ENCODE measurements at regions not wholly inside any gene's neighbourhood (a gene's known extent, or its start where the extent isn't known, plus 50 kb on each side); places are given as distances from the start of the nearest gene placed in this dataset.

- H3K27ac ChIP-seq (ENCODE audit: low read length) = no peak overlapping the region
- no peak overlapping the region for H3K4me3 ChIP-seq (ENCODE audit: low read length)
- H3K79me2 ChIP-seq (ENCODE audit: low read length) = no peaks in the 10 kb centered on the region
- no peaks in the 10 kb centered on the region for H3K4me1 ChIP-seq (ENCODE audit: insufficient read depth, low read length)
- no peaks in the 10 kb centered on the region for H4K20me1 ChIP-seq (ENCODE audit: low read length)
- no peak overlapping the region for H3K4me2 ChIP-seq (ENCODE audit: low read length)
- TF ChIP-seq CTCF (conservative IDR thresholded peaks at IDR 0.05; ENCODE audit: low read depth, low read length) (no peak), EZH2 (IDR thresholded peaks at IDR 0.05; ENCODE audit: low read length, unreplicated experiment) (no peak), EZH2phosphoT487 (IDR thresholded peaks at IDR 0.05; ENCODE audit: borderline replicate concordance, low read length) (no peak)
- ChIA-PET POLR2A (ENCODE audit: unreplicated experiment) (no interaction called here), CTCF (no interaction called here)
- H3K9me3 ChIP-seq (ENCODE audit: low read length) = peaks cover 8% of the 10 kb centered on the region
- H3K9ac ChIP-seq (ENCODE audit: low read length) = no peak overlapping the region
- no TSS peak for BruUV-seq (replicated peaks)
- no peaks in the 10 kb centered on the region; the same call in 1 of the 2 replicates for H3K36me3 ChIP-seq (ENCODE audit: low read depth, low read length)
- no peak overlapping the region for H2AFZ ChIP-seq (ENCODE audit: low read length)
- no peaks in the 10 kb centered on the region for H3K27me3 ChIP-seq (ENCODE audit: low read length)
- intact Hi-C loops (cut with micrococcal nuclease) = no loop called here
- H3F3A ChIP-seq (ENCODE audit: low read length, unreplicated experiment) = no peaks in the 10 kb centered on the region
- DNase-seq (no peak), ATAC-seq (no peak)
- no peaks in the 10 kb centered on the region for H3K9me2 ChIP-seq (replicated peaks; ENCODE audit: low read length)
Observed at GRCh38 chr17:54718286-54718685, 182.4 kb upstream of the TOM1L1 start.

- Histone ChIP-seq H3K79me2 (ENCODE audit: low read length) (no peaks in the 10 kb centered on the region), H3K9me2 (replicated peaks; ENCODE audit: low read length) (no peaks in the 10 kb centered on the region), H3K27me3 (ENCODE audit: low read length) (no peaks in the 10 kb centered on the region), H3K9me3 (ENCODE audit: low read length) (peaks cover 39% of the 10 kb centered on the region), H4K20me1 (ENCODE audit: low read length) (no peaks in the 10 kb centered on the region), H3K36me3 (ENCODE audit: low read depth, low read length) (no peaks in the 10 kb centered on the region), H3F3A (ENCODE audit: low read length, unreplicated experiment) (no peaks in the 10 kb centered on the region), H3K4me1 (ENCODE audit: insufficient read depth, low read length) (no peaks in the 10 kb centered on the region), H3K27ac (ENCODE audit: low read length) (no peak overlapping the region), H2AFZ (ENCODE audit: low read length) (no peak overlapping the region), H3K9ac (ENCODE audit: low read length) (no peak overlapping the region), H3K4me2 (ENCODE audit: low read length) (no peak overlapping the region), H3K4me3 (ENCODE audit: low read length) (no peak overlapping the region)
- TF ChIP-seq EZH2 (IDR thresholded peaks at IDR 0.05; ENCODE audit: low read length, unreplicated experiment) (no peak), CTCF (conservative IDR thresholded peaks at IDR 0.05; ENCODE audit: low read depth, low read length) (no peak), EZH2phosphoT487 (IDR thresholded peaks at IDR 0.05; ENCODE audit: borderline replicate concordance, low read length) (no peak)
- ChIA-PET CTCF (no interaction called here), POLR2A (ENCODE audit: unreplicated experiment) (no interaction called here)
- ATAC-seq (no peak), DNase-seq (no peak)
- no TSS peak for BruUV-seq (replicated peaks)
- intact Hi-C loops (cut with micrococcal nuclease) = no loop called here
Observed at GRCh38 chr17:54727624-54728023, 173.0 kb upstream of the TOM1L1 start.

- BruUV-seq (replicated peaks) = no TSS peak
- no peak overlapping the region for H2AFZ ChIP-seq (ENCODE audit: low read length)
Observed at GRCh38 chr17:54736573-54736972, 164.1 kb upstream of the TOM1L1 start.

More at GRCh38 chr17:54736573-54736972, 164.1 kb upstream of the TOM1L1 start:
- no peak for ATAC-seq
- H3K36me3 ChIP-seq (ENCODE audit: low read depth, low read length) = no peaks in the 10 kb centered on the region
- H3K4me2 ChIP-seq (ENCODE audit: low read length) = no peak overlapping the region
- no peaks in the 10 kb centered on the region for H3K4me1 ChIP-seq (ENCODE audit: insufficient read depth, low read length)
- DNase-seq = no peak
- no peak overlapping the region for H3K27ac ChIP-seq (ENCODE audit: low read length)
- no peaks in the 10 kb centered on the region for H3K79me2 ChIP-seq (ENCODE audit: low read length)
- no peak overlapping the region for H3K9ac ChIP-seq (ENCODE audit: low read length)
- H3K4me3 ChIP-seq (ENCODE audit: low read length) = no peak overlapping the region
- no peaks in the 10 kb centered on the region for H3K9me2 ChIP-seq (replicated peaks; ENCODE audit: low read length)
- TF ChIP-seq EZH2 (IDR thresholded peaks at IDR 0.05; ENCODE audit: low read length, unreplicated experiment) (no peak), CTCF (conservative IDR thresholded peaks at IDR 0.05; ENCODE audit: low read depth, low read length) (no peak), EZH2phosphoT487 (IDR thresholded peaks at IDR 0.05; ENCODE audit: borderline replicate concordance, low read length) (no peak)
- H4K20me1 ChIP-seq (ENCODE audit: low read length) = no peaks in the 10 kb centered on the region
- POLR2A ChIA-PET (ENCODE audit: unreplicated experiment) = no interaction called here
- peaks cover 43% of the 10 kb centered on the region for H3K9me3 ChIP-seq (ENCODE audit: low read length)
- intact Hi-C loops (cut with micrococcal nuclease) = no loop called here
- CTCF ChIA-PET = no interaction called here
- H3F3A ChIP-seq (ENCODE audit: low read length, unreplicated experiment) = no peaks in the 10 kb centered on the region
- H3K27me3 ChIP-seq (ENCODE audit: low read length) = no peaks in the 10 kb centered on the region
